GM18873 (cell line): ENCODE measurements at regions not wholly inside any gene's neighbourhood (a gene's known extent, or its start where the extent isn't known, plus 50 kb on each side); places are given as distances from the start of the nearest gene placed in this dataset.
"Not testable (repeated sequence)": the region's sequence is repeated elsewhere in the genome, so short reads cannot be mapped to it uniquely, and the experiment has no call there.

Source experiments
- ATAC-seq: cut with Tn5 transposase; IDR thresholded peaks from one replicate; pipeline ENCODE4 v1.9.1; 2021; ENCODE audit warnings: mild to moderate bottlenecking, moderate library complexity, moderate number of reproducible peaks; ENCODE audit not compliant: unreplicated experiment, low FRiP score

GRCh38 chr4:181013162-181013561 lies 1230.0 kb upstream of the TENM3 start:
- ATAC-seq, result no peak

GRCh38 chr4:181017038-181017437 lies 1226.2 kb upstream of the TENM3 start:
- ATAC-seq, result no peak

GRCh38 chr4:181018472-181018871 lies 1224.7 kb upstream of the TENM3 start:
- no peak for ATAC-seq

GRCh38 chr4:181018913-181019312 lies 1224.3 kb upstream of the TENM3 start:
- no peak for ATAC-seq

GRCh38 chr4:181020456-181020855 lies 1222.7 kb upstream of the TENM3 start:
- no peak for ATAC-seq

- ATAC-seq, result no peak
These were observed 1222.0 kb upstream of the TENM3 start for GRCh38 chr4:181021213-181021612.

- ATAC-seq, result not testable (repeated sequence)
These were observed 1212.9 kb upstream of the TENM3 start for GRCh38 chr4:181030135-181030921.

- ATAC-seq, result no peak
These were observed 1212.2 kb upstream of the TENM3 start for GRCh38 chr4:181030961-181031360.

- ATAC-seq, result no peak
These were observed 1199.7 kb upstream of the TENM3 start for GRCh38 chr4:181043486-181043885.

GRCh38 chr4:181046809-181047208 lies 1196.4 kb upstream of the TENM3 start:
- ATAC-seq, result no peak

GRCh38 chr4:181051931-181052330 lies 1191.3 kb upstream of the TENM3 start:
- no peak for ATAC-seq

- no peak for ATAC-seq
These were observed 1181.4 kb upstream of the TENM3 start for GRCh38 chr4:181061787-181062186.

GRCh38 chr4:181063212-181063611 lies 1180.0 kb upstream of the TENM3 start:
- ATAC-seq, result no peak

GRCh38 chr4:181077341-181077740 lies 1165.9 kb upstream of the TENM3 start:
- no peak for ATAC-seq

- no peak for ATAC-seq
These were observed 1165.0 kb upstream of the TENM3 start for GRCh38 chr4:181078196-181078595.

GRCh38 chr4:181083757-181084361 lies 1159.3 kb upstream of the TENM3 start:
- ATAC-seq, result no peak

GRCh38 chr4:181085557-181085956 lies 1157.6 kb upstream of the TENM3 start:
- no peak for ATAC-seq

- ATAC-seq, result no peak
These were observed 1137.7 kb upstream of the TENM3 start for GRCh38 chr4:181105487-181105886.

- no peak for ATAC-seq
These were observed 1136.8 kb upstream of the TENM3 start for GRCh38 chr4:181106398-181106797.

- no peak for ATAC-seq
These were observed 1135.0 kb upstream of the TENM3 start for GRCh38 chr4:181108237-181108636.

- ATAC-seq, result no peak
These were observed 1124.0 kb upstream of the TENM3 start for GRCh38 chr4:181119186-181119585.

- ATAC-seq, result no peak
These were observed 1121.5 kb upstream of the TENM3 start for GRCh38 chr4:181121733-181122132.
